ENCODE measurements at regions not wholly inside any gene's neighbourhood (a gene's known extent, or its start where the extent isn't known, plus 50 kb on each side); places are given as distances from the start of the nearest gene placed in this dataset.
"Not testable (repeated sequence)": the region's sequence is repeated elsewhere in the genome, so short reads cannot be mapped to it uniquely, and the experiment has no call there.

DNA sequence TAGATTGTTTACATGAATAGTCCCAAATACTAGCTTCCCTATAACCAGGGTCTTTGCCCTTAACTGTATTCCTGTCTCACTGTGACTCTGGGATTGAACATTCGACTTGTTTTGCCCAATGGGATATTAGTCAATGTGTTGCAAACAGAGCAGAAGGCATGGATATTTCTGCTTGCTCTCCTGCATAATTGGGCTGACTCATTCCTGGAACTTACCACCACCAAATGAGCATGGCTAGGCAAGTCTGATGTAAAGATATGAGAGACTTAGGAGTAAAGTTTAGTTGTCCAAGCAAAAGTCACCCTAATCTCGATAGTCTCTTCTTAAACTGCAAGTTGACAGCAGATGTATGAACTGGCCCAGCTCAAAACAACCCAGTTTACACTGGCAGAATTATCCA, 273.5 kb upstream of the CCNG1 start:
- Mint-ChIP-seq H3K27me3 (no peaks in the 10 kb centered on the region), H3K36me3 (no peaks in the 10 kb centered on the region), H3K9me3 (no peaks in the 10 kb centered on the region), H3K4me3 (no peak overlapping the region), H3K27ac (no peak overlapping the region), H3K4me1 (ENCODE audit: unreplicated experiment) (no peaks in the 10 kb centered on the region)
- TF ChIP-seq, protein P1, sequence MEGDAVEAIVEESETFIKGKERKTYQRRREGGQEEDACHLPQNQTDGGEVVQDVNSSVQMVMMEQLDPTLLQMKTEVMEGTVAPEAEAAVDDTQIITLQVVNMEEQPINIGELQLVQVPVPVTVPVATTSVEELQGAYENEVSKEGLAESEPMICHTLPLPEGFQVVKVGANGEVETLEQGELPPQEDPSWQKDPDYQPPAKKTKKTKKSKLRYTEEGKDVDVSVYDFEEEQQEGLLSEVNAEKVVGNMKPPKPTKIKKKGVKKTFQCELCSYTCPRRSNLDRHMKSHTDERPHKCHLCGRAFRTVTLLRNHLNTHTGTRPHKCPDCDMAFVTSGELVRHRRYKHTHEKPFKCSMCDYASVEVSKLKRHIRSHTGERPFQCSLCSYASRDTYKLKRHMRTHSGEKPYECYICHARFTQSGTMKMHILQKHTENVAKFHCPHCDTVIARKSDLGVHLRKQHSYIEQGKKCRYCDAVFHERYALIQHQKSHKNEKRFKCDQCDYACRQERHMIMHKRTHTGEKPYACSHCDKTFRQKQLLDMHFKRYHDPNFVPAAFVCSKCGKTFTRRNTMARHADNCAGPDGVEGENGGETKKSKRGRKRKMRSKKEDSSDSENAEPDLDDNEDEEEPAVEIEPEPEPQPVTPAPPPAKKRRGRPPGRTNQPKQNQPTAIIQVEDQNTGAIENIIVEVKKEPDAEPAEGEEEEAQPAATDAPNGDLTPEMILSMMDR (conservative IDR thresholded peaks at IDR 0.05): no peak
- DNase-seq (ENCODE audit: extremely low spot score, unreplicated experiment): no peak

DNA sequence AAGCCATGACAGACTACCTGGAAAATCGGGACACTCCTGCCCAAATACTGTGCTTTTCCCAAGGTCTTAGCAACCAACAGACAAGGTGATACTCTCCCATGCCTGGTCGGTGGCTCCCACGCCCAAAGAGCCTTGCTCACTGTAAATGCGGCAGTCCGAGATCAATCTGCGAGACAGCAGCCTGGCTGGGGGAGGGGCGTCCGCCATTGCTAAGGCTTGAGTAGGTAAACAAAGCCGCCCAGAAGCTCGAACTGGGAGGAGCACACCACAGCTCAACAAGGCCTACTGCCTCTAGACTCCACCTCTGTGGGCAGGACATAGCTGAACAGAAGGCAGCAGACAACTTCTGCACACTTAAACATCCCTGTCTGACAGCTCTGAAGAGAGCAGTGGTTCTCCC, 272.1 kb upstream of the CCNG1 start:
- H3K36me3 Mint-ChIP-seq: no peaks in the 10 kb centered on the region
- no peaks in the 10 kb centered on the region for H3K27me3 Mint-ChIP-seq
- no peaks in the 10 kb centered on the region for H3K4me1 Mint-ChIP-seq (ENCODE audit: unreplicated experiment)
- TF ChIP-seq, protein P1 (conservative IDR thresholded peaks at IDR 0.05): no peak
- DNase-seq (ENCODE audit: extremely low spot score, unreplicated experiment): no peak
- no peak overlapping the region for H3K4me3 Mint-ChIP-seq
- H3K27ac Mint-ChIP-seq: no peak overlapping the region
- no peaks in the 10 kb centered on the region for H3K9me3 Mint-ChIP-seq

DNA sequence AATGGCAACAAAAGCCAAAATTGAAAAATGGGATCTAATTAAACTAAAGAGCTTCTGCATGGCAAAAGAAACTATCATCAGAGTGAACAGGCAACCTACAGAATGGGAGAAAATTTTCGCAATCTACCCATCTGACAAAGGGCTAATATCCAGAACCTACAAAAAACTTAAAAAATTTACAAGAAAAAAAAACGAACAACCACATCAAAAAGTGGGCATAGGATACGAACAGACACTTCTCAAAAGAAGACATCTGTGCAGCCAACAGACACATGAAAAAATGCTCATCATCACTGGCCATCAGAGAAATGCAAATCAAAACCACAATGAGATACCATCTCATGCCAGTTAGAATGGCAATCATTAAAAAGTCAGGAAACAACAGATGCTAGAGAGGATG, 267.2 kb upstream of the CCNG1 start:
- DNase-seq (ENCODE audit: extremely low spot score, unreplicated experiment); H3K27ac Mint-ChIP-seq; H3K36me3 Mint-ChIP-seq; H3K27me3 Mint-ChIP-seq; H3K4me3 Mint-ChIP-seq; H3K4me1 Mint-ChIP-seq (ENCODE audit: unreplicated experiment); H3K9me3 Mint-ChIP-seq: not testable (repeated sequence)

DNA sequence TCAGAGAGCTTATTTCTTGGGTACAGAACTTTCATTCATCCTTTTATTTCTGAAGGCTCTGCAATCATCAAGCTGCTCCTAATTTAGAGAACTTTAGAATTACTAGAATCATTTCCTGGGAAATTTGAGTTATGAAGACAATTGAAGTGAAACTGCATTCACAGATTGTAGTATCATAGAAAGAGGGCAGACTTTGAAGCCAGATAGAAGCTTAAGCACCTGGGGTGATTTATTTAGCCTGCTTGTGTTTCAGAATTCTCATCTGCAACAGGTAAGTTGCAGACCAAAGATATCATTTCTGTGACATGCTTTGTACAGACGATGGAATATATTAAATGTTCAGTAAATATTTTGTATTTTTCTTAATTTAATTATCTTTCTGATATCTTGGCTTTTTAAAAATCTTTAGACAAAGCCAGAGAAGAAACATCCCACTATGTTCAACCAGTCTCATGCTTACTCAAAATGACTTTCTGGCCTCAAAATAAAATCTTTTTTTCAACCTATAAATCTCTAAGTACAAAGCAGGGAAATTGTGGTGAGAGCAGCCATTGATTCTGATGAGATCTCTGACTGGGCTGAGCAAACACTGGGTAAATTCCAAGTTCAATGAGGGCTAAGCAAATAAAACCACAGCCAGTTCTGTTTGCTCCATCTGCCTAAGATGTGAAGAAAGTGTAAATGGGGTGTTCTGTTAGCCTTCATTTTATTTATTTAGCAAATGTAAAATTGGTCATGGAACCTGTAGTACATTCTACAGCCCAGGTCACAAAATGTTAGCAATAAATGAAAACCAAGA, 264.7 kb upstream of the CCNG1 start:
- no peaks in the 10 kb centered on the region for H3K36me3 Mint-ChIP-seq
- H3K4me1 Mint-ChIP-seq (ENCODE audit: unreplicated experiment): no peaks in the 10 kb centered on the region
- no peak overlapping the region for H3K4me3 Mint-ChIP-seq
- no peak for DNase-seq (ENCODE audit: extremely low spot score, unreplicated experiment)
- TF ChIP-seq, protein P1 (conservative IDR thresholded peaks at IDR 0.05): no peak
- H3K9me3 Mint-ChIP-seq: no peaks in the 10 kb centered on the region
- H3K27me3 Mint-ChIP-seq: no peaks in the 10 kb centered on the region
- H3K27ac Mint-ChIP-seq: no peak overlapping the region

DNA sequence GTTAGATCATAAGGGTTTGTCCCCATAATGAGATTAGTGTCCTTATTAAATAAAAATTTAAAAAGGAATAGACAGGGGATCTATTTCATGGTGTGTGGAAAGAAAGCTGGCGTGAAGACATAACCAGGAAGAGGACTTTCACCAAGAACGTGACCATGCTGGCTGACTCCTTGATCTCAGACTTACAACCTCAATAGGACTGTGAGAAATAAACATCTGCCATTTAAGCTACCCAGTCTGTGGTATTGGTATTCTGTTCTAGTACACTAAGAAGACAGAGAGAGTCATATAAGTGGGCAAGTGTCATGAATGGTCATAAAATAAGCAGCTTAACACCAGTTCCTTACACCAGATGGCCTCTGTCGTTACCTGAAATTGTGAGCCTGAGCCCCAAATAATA, 259.4 kb upstream of the CCNG1 start:
- H3K9me3 Mint-ChIP-seq: no peaks in the 10 kb centered on the region
- no peaks in the 10 kb centered on the region for H3K27me3 Mint-ChIP-seq
- DNase-seq (ENCODE audit: extremely low spot score, unreplicated experiment): no peak
- H3K4me1 Mint-ChIP-seq (ENCODE audit: unreplicated experiment): no peaks in the 10 kb centered on the region
- TF ChIP-seq, protein P1 (conservative IDR thresholded peaks at IDR 0.05): no peak
- no peak overlapping the region for H3K27ac Mint-ChIP-seq
- H3K4me3 Mint-ChIP-seq: no peak overlapping the region
- no peaks in the 10 kb centered on the region for H3K36me3 Mint-ChIP-seq

DNA sequence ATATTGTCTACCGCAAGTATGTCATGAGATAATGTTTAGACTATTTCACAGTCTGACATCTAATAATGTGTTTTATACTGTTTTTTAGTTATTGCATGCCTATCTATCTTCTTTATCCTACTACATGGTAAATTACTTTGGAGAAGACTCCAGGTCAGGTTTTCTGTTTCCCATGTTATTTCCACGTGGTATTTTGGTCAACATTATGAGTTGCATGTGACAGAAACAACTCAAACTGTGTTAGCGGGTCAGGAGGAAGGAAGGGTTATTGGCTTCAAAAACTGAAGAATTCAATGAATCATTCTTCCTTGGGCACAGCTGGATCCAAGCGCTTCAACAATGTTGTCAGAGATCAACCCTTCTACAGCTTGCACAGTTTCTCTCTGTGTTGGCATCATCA, 252.1 kb upstream of the CCNG1 start:
- Mint-ChIP-seq H3K27me3 (no peaks in the 10 kb centered on the region), H3K36me3 (no peaks in the 10 kb centered on the region), H3K4me1 (ENCODE audit: unreplicated experiment) (no peaks in the 10 kb centered on the region), H3K27ac (no peak overlapping the region), H3K9me3 (no peaks in the 10 kb centered on the region), H3K4me3 (no peak overlapping the region)
- no peak for DNase-seq (ENCODE audit: extremely low spot score, unreplicated experiment)
- TF ChIP-seq, protein P1 (conservative IDR thresholded peaks at IDR 0.05): no peak

Data from type B pancreatic cell (in vitro differentiated cells).